Activated CD4-positive, alpha-beta T cell treated with anti-CD3 and anti-CD28 coated beads, Interleukin-2, amount 10 ng/mL, durations not matched to agents 7 days and 5 days (primary cell): ENCODE measurements at regions not wholly inside any gene's neighbourhood (a gene's known extent, or its start where the extent isn't known, plus 50 kb on each side); places are given as distances from the start of the nearest gene placed in this dataset.
"Not testable (repeated sequence)": the region's sequence is repeated elsewhere in the genome, so short reads cannot be mapped to it uniquely, and the experiment has no call there.

Experiments
- CTCF ChIA-PET: fragments of 350-600 bp; sonication (Branson Sonifier 250); formaldehyde crosslinking; loops from one replicate; lab custom pipeline; 2021; ENCODE audit warnings: antibody characterized with exemption; lab: Charles Lee
- POLR2A ChIA-PET: fragments of 350-600 bp; sonication (Branson Sonifier 250); formaldehyde crosslinking; loops from one replicate; lab custom pipeline; 2021; ENCODE audit warnings: antibody characterized with exemption; lab: Charles Lee
- DNase-seq: peaks from one replicate; pipeline ENCODE4 v3.0.0-alpha.2; 2020
- H3K27ac Mint-ChIP-seq: one replicate; pipeline ENCODE4 v1.8.0; 2021; ENCODE audit warnings: mild to moderate bottlenecking, moderate library complexity, mixed read lengths
- H3K27me3 Mint-ChIP-seq: one replicate; pipeline ENCODE4 v1.8.0; 2021; ENCODE audit warnings: mixed read lengths
- H3K36me3 Mint-ChIP-seq: one replicate; pipeline ENCODE4 v1.8.0; 2021; ENCODE audit warnings: low read depth, mixed read lengths
- H3K4me1 Mint-ChIP-seq: one replicate; pipeline ENCODE4 v1.8.0; 2021; ENCODE audit warnings: mixed read lengths
- H3K4me3 Mint-ChIP-seq: one replicate; pipeline ENCODE4 v1.8.0; 2021; ENCODE audit warnings: mild to moderate bottlenecking, moderate library complexity, mixed read lengths
- H3K9me3 Mint-ChIP-seq: one replicate; pipeline ENCODE4 v1.8.0; 2021; ENCODE audit warnings: mixed read lengths

- H3K27ac Mint-ChIP-seq = no peak overlapping the region
- no peaks in the 10 kb centered on the region for H3K27me3 Mint-ChIP-seq
- H3K36me3 Mint-ChIP-seq = no peaks in the 10 kb centered on the region
- CTCF ChIA-PET = no interaction called here
- POLR2A ChIA-PET = no interaction called here
- no peak for DNase-seq
- no peak overlapping the region for H3K4me3 Mint-ChIP-seq
- no peaks in the 10 kb centered on the region for H3K4me1 Mint-ChIP-seq
- H3K9me3 Mint-ChIP-seq = peaks cover 7% of the 10 kb centered on the region
Measured at GRCh38 chr6:48994811-48995210, 468.2 kb downstream of the MMUT start.

- POLR2A ChIA-PET = no interaction called here
- Mint-ChIP-seq H3K36me3 (no peaks in the 10 kb centered on the region), H3K4me3 (no peak overlapping the region), H3K9me3 (peaks cover 12% of the 10 kb centered on the region), H3K4me1 (no peaks in the 10 kb centered on the region), H3K27me3 (no peaks in the 10 kb centered on the region), H3K27ac (no peak overlapping the region)
- CTCF ChIA-PET = no interaction called here
- DNase-seq = no peak
Measured at GRCh38 chr6:48990739-48991138, 472.3 kb downstream of the MMUT start.

GRCh38 chr6:48986845-48987244 lies 476.2 kb downstream of the MMUT start:
- Mint-ChIP-seq H3K27me3 (no peaks in the 10 kb centered on the region), H3K36me3 (no peaks in the 10 kb centered on the region), H3K9me3 (peaks cover 14% of the 10 kb centered on the region), H3K27ac (no peak overlapping the region), H3K4me1 (no peaks in the 10 kb centered on the region), H3K4me3 (no peak overlapping the region)
- ChIA-PET POLR2A (no interaction called here), CTCF (interaction anchor here (0.7 kb wide), 1 partner anchor 170 kb away, joined by 3 read pairs; no protein-coding TSS in a partner anchor)
- DNase-seq = no peak

GRCh38 chr6:48986105-48986504 lies 476.9 kb downstream of the MMUT start:
- H3K4me3 Mint-ChIP-seq = no peak overlapping the region
- peaks cover 8% of the 10 kb centered on the region for H3K9me3 Mint-ChIP-seq
- no peaks in the 10 kb centered on the region for H3K27me3 Mint-ChIP-seq
- ChIA-PET CTCF (no interaction called here), POLR2A (no interaction called here)
- no peak overlapping the region for H3K27ac Mint-ChIP-seq
- DNase-seq = no peak
- no peaks in the 10 kb centered on the region for H3K4me1 Mint-ChIP-seq
- H3K36me3 Mint-ChIP-seq = no peaks in the 10 kb centered on the region

GRCh38 chr6:48985025-48985424 lies 478.0 kb downstream of the MMUT start:
- Mint-ChIP-seq H3K9me3 (peaks cover 6% of the 10 kb centered on the region), H3K36me3 (no peaks in the 10 kb centered on the region), H3K27me3 (no peaks in the 10 kb centered on the region), H3K4me1 (no peaks in the 10 kb centered on the region), H3K4me3 (no peak overlapping the region), H3K27ac (no peak overlapping the region)
- DNase-seq = no peak
- ChIA-PET POLR2A (no interaction called here), CTCF (no interaction called here)

- H3K4me1 Mint-ChIP-seq, H3K9me3 Mint-ChIP-seq, H3K27me3 Mint-ChIP-seq, POLR2A ChIA-PET, H3K36me3 Mint-ChIP-seq, H3K4me3 Mint-ChIP-seq, DNase-seq, H3K27ac Mint-ChIP-seq: not testable (repeated sequence)
- CTCF ChIA-PET = interaction anchor here (0.6 kb wide), 1 partner anchor 746 kb away, joined by 4 read pairs; no protein-coding TSS in a partner anchor
Measured at GRCh38 chr6:48983968-48984367, 479.1 kb downstream of the MMUT start.

- Mint-ChIP-seq H3K9me3 (peaks cover 2% of the 10 kb centered on the region), H3K36me3 (no peaks in the 10 kb centered on the region), H3K27me3 (no peaks in the 10 kb centered on the region), H3K4me1 (no peaks in the 10 kb centered on the region), H3K4me3 (no peak overlapping the region), H3K27ac (no peak overlapping the region)
- DNase-seq = no peak
- ChIA-PET CTCF (interaction anchor here (0.6 kb wide), 1 partner anchor 745 kb away, joined by 4 read pairs; no protein-coding TSS in a partner anchor), POLR2A (no interaction called here)
Measured at GRCh38 chr6:48983377-48983776, 479.7 kb downstream of the MMUT start.

GRCh38 chr6:48979806-48980205 lies 483.2 kb downstream of the MMUT start:
- H3K27me3 Mint-ChIP-seq = no peaks in the 10 kb centered on the region
- H3K36me3 Mint-ChIP-seq = no peaks in the 10 kb centered on the region
- no peak overlapping the region for H3K27ac Mint-ChIP-seq
- CTCF ChIA-PET = no interaction called here
- H3K9me3 Mint-ChIP-seq = peaks cover 2% of the 10 kb centered on the region
- POLR2A ChIA-PET = no interaction called here
- H3K4me3 Mint-ChIP-seq = no peak overlapping the region
- no peaks in the 10 kb centered on the region for H3K4me1 Mint-ChIP-seq
- no peak for DNase-seq

GRCh38 chr6:48979085-48979484 lies 484.0 kb downstream of the MMUT start:
- Mint-ChIP-seq H3K27ac (no peak overlapping the region), H3K36me3 (no peaks in the 10 kb centered on the region), H3K27me3 (no peaks in the 10 kb centered on the region), H3K4me1 (no peaks in the 10 kb centered on the region), H3K4me3 (no peak overlapping the region), H3K9me3 (peaks cover 2% of the 10 kb centered on the region)
- DNase-seq = no peak
- POLR2A ChIA-PET = no interaction called here
- CTCF ChIA-PET = no interaction called here

- CTCF ChIA-PET = no interaction called here
- no peaks in the 10 kb centered on the region for H3K4me1 Mint-ChIP-seq
- no peaks in the 10 kb centered on the region for H3K27me3 Mint-ChIP-seq
- H3K4me3 Mint-ChIP-seq = no peak overlapping the region
- no peak overlapping the region for H3K27ac Mint-ChIP-seq
- H3K36me3 Mint-ChIP-seq = no peaks in the 10 kb centered on the region
- POLR2A ChIA-PET = no interaction called here
- H3K9me3 Mint-ChIP-seq = peaks cover 2% of the 10 kb centered on the region
- DNase-seq = no peak
Measured at GRCh38 chr6:48978016-48978415, 485.0 kb downstream of the MMUT start.

GRCh38 chr6:48977573-48977972 lies 485.5 kb downstream of the MMUT start:
- H3K4me3 Mint-ChIP-seq = no peak overlapping the region

GRCh38 chr6:48973491-48973890 lies 489.6 kb downstream of the MMUT start:
- no peaks in the 10 kb centered on the region for H3K9me3 Mint-ChIP-seq
- no peaks in the 10 kb centered on the region for H3K36me3 Mint-ChIP-seq
- no peak for DNase-seq
- H3K4me1 Mint-ChIP-seq = no peaks in the 10 kb centered on the region
- POLR2A ChIA-PET = no interaction called here
- no peak overlapping the region for H3K4me3 Mint-ChIP-seq
- no peaks in the 10 kb centered on the region for H3K27me3 Mint-ChIP-seq
- H3K27ac Mint-ChIP-seq = no peak overlapping the region
- CTCF ChIA-PET = interaction anchor here (0.6 to 0.7 kb wide), 3 partner anchors 12 to 189 kb away, joined by 3 read pairs; no protein-coding TSS in a partner anchor

More at GRCh38 chr6:48977573-48977972, 485.5 kb downstream of the MMUT start:
- Mint-ChIP-seq H3K27me3 (no peaks in the 10 kb centered on the region), H3K9me3 (no peaks in the 10 kb centered on the region), H3K4me1 (no peaks in the 10 kb centered on the region), H3K27ac (no peak overlapping the region), H3K36me3 (no peaks in the 10 kb centered on the region)
- DNase-seq = no peak
- ChIA-PET POLR2A (no interaction called here), CTCF (no interaction called here)

- POLR2A ChIA-PET = no interaction called here
- CTCF ChIA-PET = no interaction called here
- no peak overlapping the region for H3K27ac Mint-ChIP-seq
- H3K4me1 Mint-ChIP-seq = no peaks in the 10 kb centered on the region
- H3K9me3 Mint-ChIP-seq = no peaks in the 10 kb centered on the region
- DNase-seq = no peak
- H3K27me3 Mint-ChIP-seq = no peaks in the 10 kb centered on the region
- no peaks in the 10 kb centered on the region for H3K36me3 Mint-ChIP-seq
- H3K4me3 Mint-ChIP-seq = no peak overlapping the region
Measured at GRCh38 chr6:48961781-48962415, 501.2 kb downstream of the MMUT start.
